GM12865 (cell line): ENCODE measurements at regions not wholly inside any gene's neighbourhood (a gene's known extent, or its start where the extent isn't known, plus 50 kb on each side); places are given as distances from the start of the nearest gene placed in this dataset.
"Not testable (repeated sequence)": the region's sequence is repeated elsewhere in the genome, so short reads cannot be mapped to it uniquely, and the experiment has no call there.

Source experiments
- DNase-seq: peaks from one replicate; pipeline ENCODE4 v3.0.0; 2010; ENCODE audit warnings: low read depth
- H3K4me3 ChIP-seq: 2 replicates; pipeline ENCODE4 v1.5.1; 2011; ENCODE audit warnings: mild to moderate bottlenecking, low read depth, low read length, control low read depth
- TF ChIP-seq, protein P1 (sequence below): IDR thresholded peaks from 2 replicates; pipeline ENCODE4 v1.5.1; 2011; ENCODE audit warnings: low read length, control low read depth, low read depth, inconsistent platforms; ENCODE audit not compliant: insufficient read depth; ENCODE audit errors: missing control alignments

DNA sequence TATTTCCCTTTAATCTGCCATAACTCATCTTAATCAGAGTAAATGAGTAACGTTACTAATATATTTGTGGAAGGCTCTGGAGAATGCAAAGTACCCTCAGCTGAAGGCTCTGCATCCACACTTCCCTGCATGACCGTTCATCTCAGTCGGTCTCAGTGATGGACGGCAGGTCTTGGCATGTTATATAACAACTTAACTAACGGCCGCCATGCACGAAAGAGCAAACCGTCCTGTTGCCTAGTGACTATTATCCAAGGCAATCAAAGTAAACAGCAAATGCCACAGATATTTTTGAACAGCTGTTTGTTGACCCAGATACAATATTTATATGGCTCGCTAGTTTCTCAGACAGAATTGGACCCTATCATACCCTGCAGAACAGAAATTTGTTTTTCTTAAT, 194.9 kb upstream of the SMLR1 start:
- no peak overlapping the region for H3K4me3 ChIP-seq
- DNase-seq: no peak
- TF ChIP-seq, protein P1, sequence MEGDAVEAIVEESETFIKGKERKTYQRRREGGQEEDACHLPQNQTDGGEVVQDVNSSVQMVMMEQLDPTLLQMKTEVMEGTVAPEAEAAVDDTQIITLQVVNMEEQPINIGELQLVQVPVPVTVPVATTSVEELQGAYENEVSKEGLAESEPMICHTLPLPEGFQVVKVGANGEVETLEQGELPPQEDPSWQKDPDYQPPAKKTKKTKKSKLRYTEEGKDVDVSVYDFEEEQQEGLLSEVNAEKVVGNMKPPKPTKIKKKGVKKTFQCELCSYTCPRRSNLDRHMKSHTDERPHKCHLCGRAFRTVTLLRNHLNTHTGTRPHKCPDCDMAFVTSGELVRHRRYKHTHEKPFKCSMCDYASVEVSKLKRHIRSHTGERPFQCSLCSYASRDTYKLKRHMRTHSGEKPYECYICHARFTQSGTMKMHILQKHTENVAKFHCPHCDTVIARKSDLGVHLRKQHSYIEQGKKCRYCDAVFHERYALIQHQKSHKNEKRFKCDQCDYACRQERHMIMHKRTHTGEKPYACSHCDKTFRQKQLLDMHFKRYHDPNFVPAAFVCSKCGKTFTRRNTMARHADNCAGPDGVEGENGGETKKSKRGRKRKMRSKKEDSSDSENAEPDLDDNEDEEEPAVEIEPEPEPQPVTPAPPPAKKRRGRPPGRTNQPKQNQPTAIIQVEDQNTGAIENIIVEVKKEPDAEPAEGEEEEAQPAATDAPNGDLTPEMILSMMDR: no peak

- no peak overlapping the region for H3K4me3 ChIP-seq
- DNase-seq: no peak
- TF ChIP-seq, protein P1: no peak
These were observed 194.3 kb upstream of the SMLR1 start for GRCh38 chr6:130632897-130633296.

DNA sequence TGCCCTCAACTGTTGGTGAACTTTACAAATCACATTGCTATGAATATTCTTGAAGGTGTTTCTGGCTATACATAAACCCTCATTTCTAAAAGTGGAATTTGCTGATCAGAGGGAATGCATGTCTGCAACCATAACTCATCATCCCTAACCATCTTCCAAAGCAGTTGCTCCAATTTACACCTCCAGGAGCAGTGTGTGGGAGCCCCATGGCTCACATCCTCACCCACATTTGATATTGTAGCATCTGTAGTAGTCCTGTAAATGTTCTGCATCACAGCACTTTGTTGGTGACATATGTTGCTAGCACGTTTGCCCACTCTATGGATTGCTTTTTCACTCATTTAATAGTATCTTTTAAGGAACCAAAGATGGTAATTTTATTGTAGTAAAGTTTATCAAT, 183.8 kb upstream of the SMLR1 start:
- no peak overlapping the region for H3K4me3 ChIP-seq
- no peak for DNase-seq
- TF ChIP-seq, protein P1: no peak

GRCh38 chr6:130644175-130644574, 183.0 kb upstream of the SMLR1 start:
- TF ChIP-seq, protein P1: no peak
- DNase-seq: no peak
- H3K4me3 ChIP-seq: no peak overlapping the region

DNA sequence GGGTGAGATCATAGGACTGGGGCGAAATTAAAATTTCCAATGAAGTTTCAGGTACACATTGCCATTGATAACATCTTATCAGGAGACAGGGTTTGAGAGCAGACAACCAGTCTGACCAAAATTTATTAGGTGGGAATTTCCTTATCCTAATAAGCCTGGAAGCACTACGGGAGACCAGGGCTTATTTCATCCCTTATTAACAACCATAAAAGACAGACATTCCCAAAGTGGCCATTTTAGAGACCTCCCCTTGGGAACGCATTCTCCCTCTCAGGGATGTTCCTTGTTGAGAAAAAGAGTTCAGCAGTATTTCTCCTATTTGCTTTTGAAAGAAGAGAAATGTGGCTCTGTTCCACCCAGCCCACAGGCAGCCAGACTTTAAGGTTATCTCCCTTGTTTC, 182.4 kb upstream of the SMLR1 start:
- DNase-seq, H3K4me3 ChIP-seq: not testable (repeated sequence)

GRCh38 chr6:130647246-130647645, 180.0 kb upstream of the SMLR1 start:
- TF ChIP-seq, protein P1: no peak
- DNase-seq: no peak
- H3K4me3 ChIP-seq: no peak overlapping the region

- DNase-seq: no peak
- no peak overlapping the region for H3K4me3 ChIP-seq
- TF ChIP-seq, protein P1: no peak
These were observed 171.6 kb upstream of the SMLR1 start for GRCh38 chr6:130655586-130655985.
